Mucosa of stomach (tissue), 1 donor: ENCODE measurements at regions not wholly inside any gene's neighbourhood (a gene's known extent, or its start where the extent isn't known, plus 50 kb on each side); places are given as distances from the start of the nearest gene placed in this dataset.

Source experiments
- H3K27me3 ChIP-seq: one replicate; pipeline ENCODE4 v1.7.0; 2013; ENCODE audit warnings: mild to moderate bottlenecking, low read length; ENCODE audit not compliant: control insufficient read depth, insufficient read depth
- H3K36me3 ChIP-seq: one replicate; pipeline ENCODE4 v1.7.0; 2013; ENCODE audit warnings: low read length; ENCODE audit not compliant: control insufficient read depth, insufficient read depth
- H3K4me1 ChIP-seq: one replicate; pipeline ENCODE4 v1.7.0; 2013; ENCODE audit warnings: mild to moderate bottlenecking, low read length; ENCODE audit not compliant: control insufficient read depth, insufficient read depth
- H3K4me3 ChIP-seq: one replicate; pipeline ENCODE4 v1.7.0; 2013; ENCODE audit warnings: low read length
- H3K9ac ChIP-seq: one replicate; pipeline ENCODE4 v1.7.0; 2013; ENCODE audit warnings: mild to moderate bottlenecking, low read length, moderate library complexity
- H3K9me3 ChIP-seq: one replicate; pipeline ENCODE4 v1.7.0; 2013; ENCODE audit warnings: mild to moderate bottlenecking, low read length, moderate library complexity; ENCODE audit not compliant: control insufficient read depth
- donor health status: Pancreatic carcinoma.

DNA sequence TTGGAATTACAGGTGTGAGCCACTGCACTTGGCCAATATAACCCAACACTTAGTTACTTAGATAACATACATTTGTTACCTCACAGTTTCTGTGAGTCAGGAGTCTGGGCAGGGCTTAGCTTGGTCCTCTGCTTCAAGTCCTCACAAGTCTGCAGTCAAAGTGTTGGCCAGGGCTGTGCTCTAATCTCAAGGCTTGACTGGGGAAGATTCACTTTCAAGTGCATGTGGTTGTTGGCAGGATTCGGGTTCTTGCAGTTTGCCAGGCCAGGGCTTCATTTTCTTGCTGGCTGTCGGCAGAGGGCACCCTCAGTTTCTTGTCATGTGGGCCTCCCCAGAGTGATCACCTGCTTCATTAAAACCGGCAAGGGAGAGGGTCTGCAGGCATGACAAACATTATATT is 103.7 kb downstream of the SLC4A3 start:
- H3K27me3 ChIP-seq, result peaks cover 14% of the 10 kb centered on the region
- H3K9ac ChIP-seq, result no peak overlapping the region
- no peaks in the 10 kb centered on the region for H3K9me3 ChIP-seq
- no peaks in the 10 kb centered on the region for H3K36me3 ChIP-seq
- no peaks in the 10 kb centered on the region for H3K4me1 ChIP-seq
- H3K4me3 ChIP-seq, result no peak overlapping the region

DNA sequence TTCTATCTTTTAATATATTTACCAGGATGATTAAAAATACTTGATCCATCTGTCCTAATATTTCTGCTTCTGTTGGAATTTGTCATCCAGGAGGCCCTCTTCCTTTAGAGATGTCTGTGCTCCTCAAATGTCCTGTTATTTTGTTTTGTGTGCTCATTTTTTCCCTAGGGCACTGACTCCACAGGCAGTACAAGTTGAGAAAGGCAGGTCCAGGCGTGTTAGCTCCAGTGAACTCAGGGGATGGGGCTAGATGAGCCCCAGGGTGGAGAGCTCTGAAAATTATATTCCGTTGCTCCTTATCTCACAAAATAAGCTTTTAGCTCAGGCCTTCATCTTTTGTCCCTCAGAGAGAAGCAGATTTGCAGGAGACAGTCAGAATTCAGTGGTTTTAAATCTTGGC is 105.7 kb downstream of the SLC4A3 start:
- Histone ChIP-seq H3K4me3 (no peak overlapping the region), H3K4me1 (no peaks in the 10 kb centered on the region), H3K9ac (no peak overlapping the region), H3K9me3 (no peaks in the 10 kb centered on the region), H3K27me3 (peaks cover 6% of the 10 kb centered on the region), H3K36me3 (no peaks in the 10 kb centered on the region)

DNA sequence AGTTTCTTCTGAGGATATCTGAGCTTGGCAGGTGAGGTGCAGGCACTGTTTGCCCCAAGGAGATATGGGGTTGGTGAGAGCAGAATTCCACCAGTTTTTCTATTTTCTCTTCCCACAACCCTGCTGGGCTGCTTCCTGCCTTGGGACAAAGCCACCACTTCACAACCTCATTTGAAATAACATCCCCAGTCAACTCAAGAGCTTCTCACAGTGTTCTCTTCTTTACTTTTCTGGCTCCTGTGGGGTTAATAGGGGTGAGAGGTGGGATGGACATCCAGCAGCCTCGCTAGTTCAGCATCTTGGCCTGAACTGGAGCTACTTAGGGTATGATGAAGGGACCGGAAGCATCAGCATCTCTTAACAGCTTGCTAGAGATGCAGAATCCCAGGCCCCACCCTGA is 106.3 kb downstream of the SLC4A3 start:
- H3K27me3 ChIP-seq, result peaks cover under 1% of the 10 kb centered on the region
- H3K4me3 ChIP-seq, result no peak overlapping the region
- no peak overlapping the region for H3K9ac ChIP-seq
- H3K4me1 ChIP-seq, result no peaks in the 10 kb centered on the region
- no peaks in the 10 kb centered on the region for H3K36me3 ChIP-seq
- no peaks in the 10 kb centered on the region for H3K9me3 ChIP-seq

DNA sequence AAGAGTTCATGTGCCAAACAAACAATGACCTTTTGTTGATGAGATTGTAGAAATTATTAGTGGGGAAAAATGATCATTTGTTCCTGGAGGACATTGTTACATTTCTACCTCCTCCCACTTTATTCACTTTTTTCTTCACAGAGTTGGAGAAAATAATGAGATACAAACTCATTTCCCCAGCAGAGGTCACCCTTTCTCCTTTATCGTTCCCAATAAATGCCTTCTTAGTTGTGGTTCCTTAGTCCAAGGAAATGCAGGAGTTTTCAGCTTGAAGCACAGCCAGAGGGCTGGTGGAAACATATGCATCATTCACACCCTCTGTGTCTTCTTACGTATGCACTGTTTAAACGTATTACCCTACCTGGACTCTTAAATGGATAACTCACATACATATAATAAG is 108.8 kb downstream of the SLC4A3 start:
- Histone ChIP-seq H3K4me3 (no peak overlapping the region), H3K36me3 (no peaks in the 10 kb centered on the region), H3K27me3 (no peaks in the 10 kb centered on the region), H3K9ac (no peak overlapping the region), H3K9me3 (no peaks in the 10 kb centered on the region), H3K4me1 (no peaks in the 10 kb centered on the region)

DNA sequence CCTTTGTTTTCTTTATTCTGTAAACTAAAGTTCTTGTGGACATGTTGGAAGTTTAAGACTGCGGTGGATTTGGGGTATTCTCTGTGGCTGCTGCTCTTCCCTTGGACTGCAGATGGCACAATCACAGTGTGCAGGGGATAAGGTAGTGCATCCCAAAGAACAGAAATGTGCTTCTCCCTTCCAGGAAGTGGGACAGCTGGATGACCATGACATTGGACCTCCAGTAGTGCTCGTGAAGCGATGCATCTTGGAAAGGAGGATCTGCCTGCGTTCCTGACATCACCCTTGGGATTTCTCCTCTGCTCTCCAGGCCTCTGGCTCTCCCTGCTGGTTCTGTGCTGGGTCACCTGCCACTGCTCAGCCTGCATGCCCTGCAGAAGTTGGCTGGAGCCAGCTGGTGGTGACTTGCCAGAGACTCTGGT is 109.9 kb downstream of the SLC4A3 start:
- Histone ChIP-seq H3K4me1 (no peaks in the 10 kb centered on the region), H3K4me3 (no peak overlapping the region), H3K9me3 (no peaks in the 10 kb centered on the region), H3K27me3 (no peaks in the 10 kb centered on the region), H3K9ac (no peak overlapping the region), H3K36me3 (no peaks in the 10 kb centered on the region)

DNA sequence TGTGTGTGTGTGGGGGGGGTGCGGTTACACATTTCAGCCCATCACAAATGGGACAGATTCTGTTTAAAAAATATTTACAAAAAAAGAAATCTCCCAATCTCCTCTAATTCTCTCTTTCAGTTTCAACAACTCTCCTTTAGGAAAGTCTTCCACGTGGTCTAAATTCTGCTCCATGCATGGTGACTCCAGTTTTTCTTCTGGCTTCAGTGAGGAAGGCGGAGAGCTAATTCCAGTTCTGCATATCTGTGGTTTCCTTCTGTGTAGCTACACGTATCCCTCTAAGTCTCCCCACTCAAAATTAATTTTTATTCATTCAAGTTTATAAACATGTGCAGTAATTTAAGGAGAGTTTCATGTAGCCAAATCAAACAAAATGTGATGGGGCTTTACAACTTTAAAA is 111.6 kb downstream of the SLC4A3 start:
- Histone ChIP-seq H3K9ac (no peak overlapping the region), H3K9me3 (no peaks in the 10 kb centered on the region), H3K27me3 (peaks cover 2% of the 10 kb centered on the region), H3K36me3 (no peaks in the 10 kb centered on the region), H3K4me3 (no peak overlapping the region), H3K4me1 (no peaks in the 10 kb centered on the region)

DNA sequence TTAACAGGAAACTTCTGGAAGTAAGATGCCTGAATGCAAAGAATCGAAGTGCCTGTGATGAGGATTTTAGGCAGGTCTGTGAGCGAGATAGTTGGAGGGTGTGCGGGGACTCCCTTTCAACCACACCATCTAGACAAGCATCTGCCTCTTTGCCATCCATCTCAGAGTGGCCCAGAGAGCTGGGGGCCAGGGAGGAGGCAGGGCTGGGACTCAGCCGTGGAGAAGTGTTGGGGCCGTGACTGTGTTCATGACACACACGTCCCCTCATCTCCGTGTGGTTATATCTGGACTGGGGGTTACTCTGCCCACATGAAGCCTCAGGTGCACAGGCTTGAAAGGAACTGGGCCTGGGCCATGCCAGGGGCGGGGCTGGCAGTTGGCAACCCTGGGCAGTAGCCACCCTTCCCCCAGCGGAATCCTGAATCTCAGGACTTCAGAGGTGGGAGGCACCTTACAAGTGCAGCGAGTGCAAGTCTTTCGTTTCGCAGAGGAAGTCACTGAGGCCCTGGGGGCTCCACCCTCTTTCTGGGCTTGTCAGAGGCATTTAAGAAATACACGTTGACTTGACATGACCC is 112.5 kb downstream of the SLC4A3 start:
- Histone ChIP-seq H3K4me1 (no peaks in the 10 kb centered on the region), H3K9ac (no peak overlapping the region), H3K4me3 (no peak overlapping the region), H3K9me3 (no peaks in the 10 kb centered on the region), H3K36me3 (no peaks in the 10 kb centered on the region), H3K27me3 (peaks cover 8% of the 10 kb centered on the region)

DNA sequence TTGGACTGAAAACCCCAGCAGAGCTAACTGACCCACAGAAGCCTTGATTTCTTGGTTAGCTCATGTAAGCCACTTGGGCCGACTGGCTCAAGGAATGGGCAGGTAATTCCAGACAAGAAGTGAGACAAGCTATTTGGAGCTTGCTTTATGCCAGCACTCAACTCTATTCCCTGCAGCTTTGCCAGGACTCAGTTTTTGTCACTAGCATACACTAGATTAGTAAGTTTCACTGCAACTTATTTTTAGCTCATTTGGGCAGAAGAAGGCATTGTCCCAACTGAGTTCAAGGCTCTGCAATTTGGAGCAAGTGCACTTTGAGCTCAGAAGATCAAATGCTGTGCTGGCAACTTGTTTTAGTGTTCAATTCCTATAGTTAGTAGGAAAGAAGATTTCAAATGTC is 116.1 kb downstream of the SLC4A3 start:
- no peaks in the 10 kb centered on the region for H3K36me3 ChIP-seq
- H3K4me1 ChIP-seq, result no peaks in the 10 kb centered on the region
- peaks cover 8% of the 10 kb centered on the region for H3K27me3 ChIP-seq
- no peak overlapping the region for H3K9ac ChIP-seq
- no peak overlapping the region for H3K4me3 ChIP-seq
- no peaks in the 10 kb centered on the region for H3K9me3 ChIP-seq

DNA sequence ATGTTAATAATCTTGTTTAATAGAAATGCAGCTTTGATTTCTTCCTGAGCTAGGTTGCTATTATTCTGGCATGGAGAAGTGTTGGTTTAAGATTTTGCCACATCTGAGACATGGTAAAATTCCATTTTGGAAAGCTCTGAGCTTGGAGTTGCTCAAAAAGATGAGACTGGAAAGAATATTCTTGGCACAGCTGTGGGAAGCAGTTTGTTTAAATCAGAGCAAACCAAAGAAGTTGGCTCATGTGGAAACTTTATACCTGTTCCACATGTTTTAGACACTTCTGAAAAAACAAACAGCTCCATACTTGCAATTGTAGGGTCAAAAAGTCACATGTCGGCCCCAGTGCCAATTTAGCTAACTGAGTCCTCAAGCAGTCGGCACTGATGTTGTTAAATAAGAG is 116.6 kb downstream of the SLC4A3 start:
- peaks cover 8% of the 10 kb centered on the region for H3K27me3 ChIP-seq
- no peaks in the 10 kb centered on the region for H3K36me3 ChIP-seq
- no peak overlapping the region for H3K9ac ChIP-seq
- no peaks in the 10 kb centered on the region for H3K9me3 ChIP-seq
- H3K4me1 ChIP-seq, result no peaks in the 10 kb centered on the region
- no peak overlapping the region for H3K4me3 ChIP-seq

DNA sequence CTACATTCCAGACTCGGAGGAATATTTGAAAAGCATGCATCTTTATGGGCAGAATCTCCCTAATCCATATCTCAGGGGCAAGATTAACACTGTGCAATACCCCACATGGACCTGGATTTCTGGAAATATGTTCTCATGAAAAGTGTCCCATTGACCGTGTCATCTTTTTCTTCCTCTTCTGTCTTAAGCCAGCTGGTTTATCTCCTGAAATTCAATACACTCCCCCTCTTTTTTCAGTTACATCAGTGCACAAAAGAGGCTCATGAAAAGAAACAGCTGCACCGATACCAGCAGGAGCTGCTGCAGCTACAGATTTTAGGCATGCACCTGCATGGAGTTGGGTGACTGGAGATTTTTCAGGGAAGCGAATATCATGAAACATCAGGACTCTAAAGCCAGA is 117.2 kb downstream of the SLC4A3 start:
- Histone ChIP-seq H3K4me3 (no peak overlapping the region), H3K9ac (no peak overlapping the region), H3K9me3 (no peaks in the 10 kb centered on the region), H3K4me1 (no peaks in the 10 kb centered on the region), H3K36me3 (no peaks in the 10 kb centered on the region), H3K27me3 (peaks cover 8% of the 10 kb centered on the region)

DNA sequence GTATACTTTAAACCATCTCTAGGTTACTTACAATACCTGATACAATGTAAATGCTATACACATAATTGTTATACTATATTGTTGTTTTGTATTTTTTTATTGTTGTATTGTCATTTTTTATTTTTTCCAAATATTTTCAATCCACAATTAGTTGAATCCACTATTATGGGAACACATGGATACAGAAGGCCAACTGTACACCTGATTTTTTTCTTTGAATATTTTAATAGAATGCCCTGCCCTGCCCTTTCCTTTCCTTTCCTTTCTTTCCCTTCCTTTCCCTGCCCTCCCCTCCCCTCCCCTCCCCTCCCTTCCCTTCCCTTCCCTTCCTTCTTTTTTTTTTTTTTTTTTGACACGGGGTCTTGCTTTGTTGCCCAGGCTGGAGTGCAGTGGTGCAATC is 120.2 kb downstream of the SLC4A3 start:
- no peaks in the 10 kb centered on the region for H3K9me3 ChIP-seq
- no peaks in the 10 kb centered on the region for H3K36me3 ChIP-seq
- H3K9ac ChIP-seq, result no peak overlapping the region
- no peaks in the 10 kb centered on the region for H3K4me1 ChIP-seq
- H3K27me3 ChIP-seq, result peaks cover 8% of the 10 kb centered on the region
- no peak overlapping the region for H3K4me3 ChIP-seq

DNA sequence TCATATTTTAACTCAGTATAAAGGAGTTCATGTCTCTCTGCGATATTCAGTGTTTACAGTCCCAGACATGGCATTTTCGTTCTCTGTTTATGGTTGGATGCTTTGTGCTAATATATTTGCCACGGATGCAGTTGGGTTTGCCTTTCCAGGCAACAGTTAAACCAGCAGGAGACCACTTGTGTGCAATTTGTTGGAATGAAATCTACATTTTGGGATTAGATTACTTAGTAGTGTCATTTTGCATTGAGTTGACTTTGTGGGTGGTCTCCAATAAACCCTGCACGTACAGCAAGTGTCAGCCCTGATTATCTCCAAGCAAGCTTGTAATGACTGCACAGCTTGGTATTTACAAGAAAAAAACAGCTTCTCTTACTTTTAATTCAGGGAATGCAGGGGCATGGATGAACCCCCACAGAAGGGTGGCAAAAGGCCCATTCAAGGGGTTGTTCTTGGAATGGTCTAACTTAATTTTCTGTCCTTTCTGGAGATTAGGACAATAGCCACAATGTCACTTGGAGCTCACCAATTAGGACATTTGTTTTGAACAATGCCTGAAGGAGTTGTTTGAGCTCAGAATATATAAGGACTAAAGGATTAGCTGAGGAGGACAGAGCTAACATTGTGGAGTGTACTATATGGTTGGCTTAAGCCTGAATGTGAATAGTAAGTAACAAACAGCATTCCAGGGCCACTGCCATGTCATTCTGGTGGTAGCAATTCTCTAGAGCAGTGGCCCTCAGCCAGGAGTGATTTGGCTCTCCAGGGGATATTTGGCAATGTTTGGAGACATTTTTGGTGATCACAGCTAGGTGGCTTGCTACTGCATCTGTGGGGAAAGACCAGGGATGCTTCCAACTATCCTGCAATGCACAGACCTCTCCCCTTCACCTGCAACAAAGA is 121.5 kb downstream of the SLC4A3 start:
- peaks cover 7% of the 10 kb centered on the region for H3K27me3 ChIP-seq
- H3K9ac ChIP-seq, result no peak overlapping the region
- no peaks in the 10 kb centered on the region for H3K9me3 ChIP-seq
- H3K4me1 ChIP-seq, result no peaks in the 10 kb centered on the region
- H3K36me3 ChIP-seq, result no peaks in the 10 kb centered on the region
- H3K4me3 ChIP-seq, result no peak overlapping the region
